ENCODE measurements at regions not wholly inside any gene's neighbourhood (a gene's known extent, or its start where the extent isn't known, plus 50 kb on each side); places are given as distances from the start of the nearest gene placed in this dataset.

DNA sequence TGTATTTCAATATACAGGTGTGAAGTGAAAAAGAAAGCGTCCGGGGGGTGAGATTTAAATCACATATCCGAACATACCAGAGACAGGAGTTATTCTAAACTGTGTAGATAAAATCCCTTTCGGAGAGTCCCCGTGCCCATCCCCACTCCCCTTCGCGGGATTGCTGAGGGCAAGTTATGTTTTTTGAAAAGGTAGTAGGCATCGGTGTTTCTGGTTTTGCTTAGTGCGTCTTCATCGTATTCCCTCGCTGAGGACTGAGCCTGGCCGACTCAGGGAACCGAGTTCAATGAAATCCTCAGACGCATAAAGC lies 583.4 kb downstream of the ZEB2 start:
- no peaks in the 10 kb centered on the region for H3K9me3 ChIP-seq (ENCODE audit: insufficient read depth, low read length)
- H3K4me1 ChIP-seq (ENCODE audit: insufficient read depth, insufficient read length) = no peaks in the 10 kb centered on the region
- no peak for TF ChIP-seq SUZ12 (IDR thresholded peaks at IDR 0.05; ENCODE audit: extremely low read depth, insufficient read depth, insufficient read length)
- no peak for TF ChIP-seq ZNF274 (IDR thresholded peaks at IDR 0.05; ENCODE audit: low read depth, low read length)
- TF ChIP-seq YY1 (IDR thresholded peaks at IDR 0.05; ENCODE audit: insufficient read depth, insufficient read length) = no peak
- peak overlapping the region; percentile 82 for H3K4me3 ChIP-seq (ENCODE audit: insufficient read length, low read depth)
- H3K27me3 ChIP-seq (ENCODE audit: insufficient read depth, insufficient read length) = peaks cover 42% of the 10 kb centered on the region
- no peak for DNase-seq (ENCODE audit: low read depth, low spot score)
- no peaks in the 10 kb centered on the region for H3K36me3 ChIP-seq (ENCODE audit: insufficient read depth, insufficient read length, low read length)
- H3K9ac ChIP-seq (ENCODE audit: insufficient read length, low read depth) = peak overlapping the region; percentile 91

DNA sequence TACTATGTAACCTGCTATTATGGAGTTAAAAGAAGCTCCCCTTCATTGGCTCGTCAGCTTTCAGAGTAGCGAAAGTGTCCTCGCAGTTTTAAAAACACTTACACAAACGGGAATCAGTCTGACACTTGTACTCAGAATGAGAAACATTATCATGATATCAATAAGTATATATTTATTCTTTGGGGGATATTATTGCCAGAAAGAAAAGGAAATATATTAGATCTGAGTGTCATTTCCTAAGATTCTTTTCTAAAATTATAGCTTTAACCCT lies 584.5 kb downstream of the ZEB2 start:
- Histone ChIP-seq H3K9me3 (ENCODE audit: insufficient read depth, low read length) (no peaks in the 10 kb centered on the region), H3K4me1 (ENCODE audit: insufficient read depth, insufficient read length) (no peaks in the 10 kb centered on the region), H3K4me3 (ENCODE audit: insufficient read length, low read depth) (no peak overlapping the region), H3K27me3 (ENCODE audit: insufficient read depth, insufficient read length) (peaks cover 42% of the 10 kb centered on the region), H3K36me3 (ENCODE audit: insufficient read depth, insufficient read length, low read length) (no peaks in the 10 kb centered on the region), H3K9ac (ENCODE audit: insufficient read length, low read depth) (no peak overlapping the region)
- TF ChIP-seq SUZ12 (IDR thresholded peaks at IDR 0.05; ENCODE audit: extremely low read depth, insufficient read depth, insufficient read length) (no peak), ZNF274 (IDR thresholded peaks at IDR 0.05; ENCODE audit: low read depth, low read length) (no peak), YY1 (IDR thresholded peaks at IDR 0.05; ENCODE audit: insufficient read depth, insufficient read length) (no peak)
- no peak for DNase-seq (ENCODE audit: low read depth, low spot score)

DNA sequence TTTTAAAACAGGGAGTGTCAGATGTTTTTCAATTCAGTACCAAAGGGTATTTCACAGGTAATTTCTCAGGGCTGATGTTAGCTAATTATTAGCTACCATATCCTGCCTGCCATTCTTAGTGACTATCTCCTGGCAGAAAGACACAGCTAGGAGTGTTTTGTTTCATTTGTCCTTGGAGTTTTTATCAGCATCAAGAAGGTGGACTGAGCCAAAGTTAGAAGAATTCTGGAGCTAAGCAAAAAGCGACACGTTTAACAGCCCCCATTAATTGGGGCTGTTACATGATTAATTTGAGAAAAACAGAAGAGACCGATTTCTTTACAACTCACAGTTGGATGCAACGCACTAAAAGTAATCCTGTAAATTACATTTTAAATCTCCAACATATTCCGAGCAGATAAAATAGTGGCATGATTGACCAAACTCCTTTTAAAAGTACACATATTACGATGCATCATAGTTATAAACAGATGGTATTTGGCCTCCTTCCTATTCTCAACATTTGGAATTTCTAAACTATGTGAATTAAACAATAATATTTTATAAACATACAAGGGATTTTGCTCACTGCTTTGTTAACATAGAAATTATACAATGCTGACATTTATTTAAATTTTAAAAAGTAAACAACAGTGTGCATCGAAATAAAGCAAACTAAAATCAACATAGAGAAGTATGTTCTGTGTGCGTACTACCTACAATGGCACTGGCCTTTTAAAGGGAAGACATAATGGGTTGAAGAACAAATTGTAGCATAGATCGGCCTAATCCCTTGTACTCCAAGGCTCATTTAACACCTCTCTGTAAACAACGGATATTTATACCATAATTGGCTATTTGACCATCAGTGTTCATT lies 585.1 kb downstream of the ZEB2 start:
- Histone ChIP-seq H3K9me3 (ENCODE audit: insufficient read depth, low read length) (no peaks in the 10 kb centered on the region), H3K4me1 (ENCODE audit: insufficient read depth, insufficient read length) (no peaks in the 10 kb centered on the region), H3K36me3 (ENCODE audit: insufficient read depth, insufficient read length, low read length) (no peaks in the 10 kb centered on the region), H3K27me3 (ENCODE audit: insufficient read depth, insufficient read length) (peaks cover 42% of the 10 kb centered on the region), H3K4me3 (ENCODE audit: insufficient read length, low read depth) (no peak overlapping the region), H3K9ac (ENCODE audit: insufficient read length, low read depth) (no peak overlapping the region)
- no peak for DNase-seq (ENCODE audit: low read depth, low spot score)
- TF ChIP-seq SUZ12 (IDR thresholded peaks at IDR 0.05; ENCODE audit: extremely low read depth, insufficient read depth, insufficient read length) = no peak
- TF ChIP-seq ZNF274 (IDR thresholded peaks at IDR 0.05; ENCODE audit: low read depth, low read length) = no peak
- TF ChIP-seq YY1 (IDR thresholded peaks at IDR 0.05; ENCODE audit: insufficient read depth, insufficient read length) = no peak

DNA sequence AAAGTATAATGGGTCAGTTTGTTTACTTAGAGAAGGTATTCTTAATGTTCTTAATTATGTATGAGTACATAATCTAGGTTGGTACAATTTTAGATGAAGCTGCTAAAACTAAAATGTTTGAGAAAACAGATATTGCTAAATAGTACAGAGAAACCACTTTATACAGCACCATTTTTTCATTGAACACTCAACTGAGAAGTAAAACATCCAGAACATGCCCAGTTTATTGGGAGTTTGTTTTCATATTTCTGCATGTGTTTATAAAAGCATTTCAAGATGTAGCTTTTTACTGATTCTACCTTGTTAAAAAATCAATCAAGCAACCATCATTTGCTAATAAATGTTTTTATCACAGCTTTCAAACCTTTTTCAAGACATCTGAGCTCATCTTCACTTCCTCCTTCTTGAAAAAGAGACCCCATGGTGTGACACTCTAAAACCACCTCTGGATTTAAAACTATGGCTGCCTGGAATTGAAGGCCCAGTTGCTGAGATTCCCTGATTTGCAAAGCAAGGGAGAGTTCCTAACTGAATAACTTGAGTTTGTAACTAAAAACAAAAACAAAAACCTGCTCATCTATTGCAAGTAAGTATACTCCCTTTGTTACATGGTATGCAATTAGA lies 585.9 kb downstream of the ZEB2 start:
- no peak for DNase-seq (ENCODE audit: low read depth, low spot score)
- peaks cover 39% of the 10 kb centered on the region for H3K27me3 ChIP-seq (ENCODE audit: insufficient read depth, insufficient read length)
- no peaks in the 10 kb centered on the region for H3K36me3 ChIP-seq (ENCODE audit: insufficient read depth, insufficient read length, low read length)
- H3K4me3 ChIP-seq (ENCODE audit: insufficient read length, low read depth) = no peak overlapping the region
- H3K9ac ChIP-seq (ENCODE audit: insufficient read length, low read depth) = no peak overlapping the region
- TF ChIP-seq SUZ12 (IDR thresholded peaks at IDR 0.05; ENCODE audit: extremely low read depth, insufficient read depth, insufficient read length) = no peak
- TF ChIP-seq ZNF274 (IDR thresholded peaks at IDR 0.05; ENCODE audit: low read depth, low read length) = no peak
- no peak for TF ChIP-seq YY1 (IDR thresholded peaks at IDR 0.05; ENCODE audit: insufficient read depth, insufficient read length)
- H3K4me1 ChIP-seq (ENCODE audit: insufficient read depth, insufficient read length) = no peaks in the 10 kb centered on the region
- no peaks in the 10 kb centered on the region for H3K9me3 ChIP-seq (ENCODE audit: insufficient read depth, low read length)

DNA sequence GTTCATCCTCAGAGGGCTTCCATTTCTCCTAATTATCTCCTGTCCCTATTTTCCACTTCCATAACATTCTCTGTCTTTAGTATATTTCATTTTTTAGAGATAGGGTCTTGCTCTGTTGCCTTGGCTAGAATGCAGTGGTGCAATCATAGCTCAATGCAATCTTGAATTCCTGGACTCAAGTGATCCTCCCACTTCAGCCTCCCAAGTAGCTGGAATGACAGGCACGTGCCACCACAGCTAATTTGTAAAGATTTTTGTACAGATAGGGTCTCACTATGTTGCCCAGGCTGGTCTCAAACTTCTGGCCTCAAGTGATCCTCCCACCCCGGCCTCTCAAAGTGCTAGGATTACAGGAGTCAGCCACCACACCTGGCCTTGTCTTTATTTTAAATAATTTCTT lies 589.0 kb downstream of the ZEB2 start:
- Histone ChIP-seq H3K36me3 (ENCODE audit: insufficient read depth, insufficient read length, low read length) (no peaks in the 10 kb centered on the region), H3K9me3 (ENCODE audit: insufficient read depth, low read length) (no peaks in the 10 kb centered on the region), H3K4me1 (ENCODE audit: insufficient read depth, insufficient read length) (no peaks in the 10 kb centered on the region), H3K27me3 (ENCODE audit: insufficient read depth, insufficient read length) (peaks cover 10% of the 10 kb centered on the region), H3K4me3 (ENCODE audit: insufficient read length, low read depth) (no peak overlapping the region), H3K9ac (ENCODE audit: insufficient read length, low read depth) (no peak overlapping the region)
- no peak for DNase-seq (ENCODE audit: low read depth, low spot score)
- no peak for TF ChIP-seq SUZ12 (IDR thresholded peaks at IDR 0.05; ENCODE audit: extremely low read depth, insufficient read depth, insufficient read length)
- no peak for TF ChIP-seq ZNF274 (IDR thresholded peaks at IDR 0.05; ENCODE audit: low read depth, low read length)

DNA sequence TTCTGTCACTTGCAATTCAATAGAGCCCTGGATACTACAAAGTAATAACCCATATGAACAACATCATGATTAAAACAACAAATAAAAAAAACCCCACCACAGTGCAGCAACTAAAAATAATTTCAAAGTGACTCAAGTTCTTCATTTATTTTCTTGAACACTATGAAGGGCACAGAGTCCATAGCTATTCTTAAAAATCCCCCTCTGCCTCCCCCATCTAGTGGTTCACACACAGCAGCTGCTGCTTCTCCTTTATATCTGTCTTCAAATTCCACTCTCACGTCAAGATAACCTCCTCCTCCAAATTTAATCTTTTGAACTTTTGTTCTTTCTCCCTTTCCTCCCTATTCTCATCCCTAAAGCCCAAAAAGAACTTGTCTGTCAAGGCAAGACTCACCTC lies 591.3 kb downstream of the ZEB2 start:
- Histone ChIP-seq H3K27me3 (ENCODE audit: insufficient read depth, insufficient read length) (no peaks in the 10 kb centered on the region), H3K9me3 (ENCODE audit: insufficient read depth, low read length) (no peaks in the 10 kb centered on the region; the same call in 1 of the 2 replicates), H3K36me3 (ENCODE audit: insufficient read depth, insufficient read length, low read length) (no peaks in the 10 kb centered on the region), H3K9ac (ENCODE audit: insufficient read length, low read depth) (no peak overlapping the region), H3K4me3 (ENCODE audit: insufficient read length, low read depth) (no peak overlapping the region), H3K4me1 (ENCODE audit: insufficient read depth, insufficient read length) (no peaks in the 10 kb centered on the region)
- no peak for DNase-seq (ENCODE audit: low read depth, low spot score)
- TF ChIP-seq SUZ12 (IDR thresholded peaks at IDR 0.05; ENCODE audit: extremely low read depth, insufficient read depth, insufficient read length) = no peak
- no peak for TF ChIP-seq ZNF274 (IDR thresholded peaks at IDR 0.05; ENCODE audit: low read depth, low read length)
- TF ChIP-seq YY1 (IDR thresholded peaks at IDR 0.05; ENCODE audit: insufficient read depth, insufficient read length) = no peak

DNA sequence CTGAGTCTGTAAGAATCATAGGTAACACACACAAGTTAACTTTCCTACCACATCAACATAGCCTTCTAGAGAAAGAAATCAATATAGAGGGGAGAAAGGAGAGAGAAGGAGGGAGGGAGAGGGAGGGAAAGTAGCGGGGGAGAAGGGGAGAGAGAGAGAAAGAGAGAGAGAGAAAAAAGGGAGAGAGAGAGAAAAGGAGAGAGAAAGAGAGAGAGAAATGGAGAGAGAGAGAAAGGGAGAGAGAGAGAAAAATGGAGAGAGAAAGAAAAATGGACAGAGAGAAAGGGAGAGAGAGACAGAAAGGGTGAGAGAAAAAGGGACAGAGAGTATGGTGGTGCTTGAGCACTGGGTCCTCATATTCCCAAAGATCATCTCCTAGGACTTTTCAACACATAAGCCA lies 591.7 kb downstream of the ZEB2 start:
- Histone ChIP-seq H3K27me3 (ENCODE audit: insufficient read depth, insufficient read length) (no peaks in the 10 kb centered on the region), H3K36me3 (ENCODE audit: insufficient read depth, insufficient read length, low read length) (no peaks in the 10 kb centered on the region), H3K4me3 (ENCODE audit: insufficient read length, low read depth) (no peak overlapping the region), H3K9ac (ENCODE audit: insufficient read length, low read depth) (no peak overlapping the region), H3K4me1 (ENCODE audit: insufficient read depth, insufficient read length) (no peaks in the 10 kb centered on the region), H3K9me3 (ENCODE audit: insufficient read depth, low read length) (peaks cover under 1% of the 10 kb centered on the region; the same call in 1 of the 2 replicates)
- TF ChIP-seq ZNF274 (IDR thresholded peaks at IDR 0.05; ENCODE audit: low read depth, low read length) (no peak), YY1 (IDR thresholded peaks at IDR 0.05; ENCODE audit: insufficient read depth, insufficient read length) (no peak), SUZ12 (IDR thresholded peaks at IDR 0.05; ENCODE audit: extremely low read depth, insufficient read depth, insufficient read length) (no peak)
- DNase-seq (ENCODE audit: low read depth, low spot score) = no peak

All from NT2/D1 (cell line).